Medulla oblongata (tissue), 1 donor: ENCODE measurements at regions not wholly inside any gene's neighbourhood (a gene's known extent, or its start where the extent isn't known, plus 50 kb on each side); places are given as distances from the start of the nearest gene placed in this dataset.

ENCODE experiments used
- DNase-seq: peaks from one replicate; pipeline ENCODE4 v3.0.0-alpha.2; 2015; ENCODE audit errors: extremely low spot score

GRCh38 chr9:106657926-106658325 lies 205.0 kb upstream of the ZNF462 start:
- no peak for DNase-seq

DNA sequence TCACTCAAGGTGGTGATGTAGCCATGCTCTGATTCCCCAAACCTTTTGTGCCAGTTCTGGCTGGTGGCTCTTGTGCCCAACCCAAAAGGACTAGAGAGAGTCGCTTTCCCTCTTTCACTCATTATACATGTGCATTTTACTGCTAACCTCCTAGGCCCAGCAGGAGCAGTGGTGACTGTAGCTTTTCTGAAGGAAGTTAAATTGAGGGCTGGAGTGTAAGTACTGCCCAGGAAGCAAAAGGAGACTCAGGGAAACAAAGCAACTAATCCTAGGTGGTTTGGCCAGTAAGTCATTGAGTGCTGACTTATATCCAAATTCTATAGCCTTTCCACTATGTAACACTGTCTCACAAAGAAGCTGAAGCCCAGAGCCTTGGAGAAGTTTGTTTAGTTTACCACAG lies 194.4 kb upstream of the ZNF462 start:
- no peak for DNase-seq

GRCh38 chr9:106669835-106670234 lies 193.1 kb upstream of the ZNF462 start:
- DNase-seq = no peak

GRCh38 chr9:106670418-106670817 lies 192.5 kb upstream of the ZNF462 start:
- DNase-seq = no peak

GRCh38 chr9:106675780-106676179 lies 187.2 kb upstream of the ZNF462 start:
- no peak for DNase-seq

GRCh38 chr9:106677374-106677773 lies 185.6 kb upstream of the ZNF462 start:
- DNase-seq = no peak

DNA sequence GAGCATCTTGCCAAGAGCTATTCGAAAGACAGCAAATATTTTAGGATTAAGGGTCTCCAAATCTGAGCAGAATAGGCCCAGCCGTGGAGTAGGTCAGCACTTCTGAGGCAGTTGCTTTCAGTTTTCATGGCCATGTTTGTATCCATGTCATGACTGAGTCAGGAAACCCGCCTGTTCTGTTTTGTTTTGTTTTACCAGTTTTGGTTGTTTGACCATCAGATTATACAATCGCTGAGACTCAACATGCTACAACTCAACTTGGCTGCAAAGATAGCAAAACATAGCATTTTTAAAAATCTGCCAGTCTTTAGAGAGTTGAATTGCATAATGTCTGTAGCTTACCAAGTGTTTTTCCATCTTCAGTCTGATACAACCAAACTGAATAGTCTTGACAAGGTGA lies 185.1 kb upstream of the ZNF462 start:
- no peak for DNase-seq

GRCh38 chr9:106678273-106678672 lies 184.7 kb upstream of the ZNF462 start:
- DNase-seq = no peak

GRCh38 chr9:106682420-106682819 lies 180.5 kb upstream of the ZNF462 start:
- DNase-seq = no peak

DNA sequence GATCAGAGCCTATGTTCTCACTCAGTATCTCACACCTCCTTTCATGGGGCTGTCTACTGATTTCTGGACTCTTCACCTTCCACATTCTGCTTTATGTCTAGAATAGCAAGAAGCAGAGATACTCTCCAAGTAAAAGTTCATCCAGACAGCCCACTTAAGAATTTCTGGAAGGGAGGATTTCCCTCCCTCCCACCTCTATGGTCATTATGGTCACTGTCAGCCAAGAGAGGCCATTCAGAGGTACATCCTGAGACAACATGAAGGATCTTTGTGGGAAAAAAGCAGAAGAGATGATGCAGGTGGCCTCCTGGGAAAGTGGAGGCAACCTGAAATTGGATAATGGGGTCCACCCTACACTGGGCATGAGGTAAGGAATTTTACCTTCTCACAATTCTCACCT lies 179.5 kb upstream of the ZNF462 start:
- DNase-seq = no peak

GRCh38 chr9:106684940-106685695 lies 177.8 kb upstream of the ZNF462 start:
- no peak for DNase-seq

GRCh38 chr9:106689089-106689488 lies 173.9 kb upstream of the ZNF462 start:
- DNase-seq = no peak

GRCh38 chr9:106691627-106692026 lies 171.3 kb upstream of the ZNF462 start:
- no peak for DNase-seq

- DNase-seq = no peak
Measured at GRCh38 chr9:106693558-106693957, 169.4 kb upstream of the ZNF462 start.

GRCh38 chr9:106696804-106697203 lies 166.2 kb upstream of the ZNF462 start:
- no peak for DNase-seq

- no peak for DNase-seq
Measured at GRCh38 chr9:106697390-106697749, 165.6 kb upstream of the ZNF462 start.

- peak; percentile 49 for DNase-seq
Measured at GRCh38 chr9:106697750-106698502, 165.0 kb upstream of the ZNF462 start.

- no peak for DNase-seq
Measured at GRCh38 chr9:106700676-106701075, 162.3 kb upstream of the ZNF462 start.

DNA sequence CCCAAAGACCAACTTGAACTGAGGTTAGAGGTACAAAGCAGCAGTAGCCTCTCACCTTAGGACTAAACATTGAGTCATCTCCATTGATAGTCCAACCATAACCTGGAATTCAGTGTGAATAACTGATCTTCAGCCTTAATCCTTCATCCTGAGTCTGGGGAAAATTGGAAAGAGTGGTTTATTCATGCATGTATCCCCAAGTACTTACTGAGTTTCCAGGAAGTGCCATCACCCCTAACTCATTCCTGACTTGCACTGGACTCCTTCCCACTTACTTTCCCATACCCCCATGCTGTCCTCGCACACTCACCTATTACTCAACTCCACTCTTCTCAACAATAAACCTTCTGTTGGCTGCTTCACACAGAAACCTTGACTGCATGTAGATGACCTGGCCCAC lies 161.4 kb upstream of the ZNF462 start:
- DNase-seq = no peak

GRCh38 chr9:106704056-106704615 lies 158.8 kb upstream of the ZNF462 start:
- DNase-seq = no peak

DNA sequence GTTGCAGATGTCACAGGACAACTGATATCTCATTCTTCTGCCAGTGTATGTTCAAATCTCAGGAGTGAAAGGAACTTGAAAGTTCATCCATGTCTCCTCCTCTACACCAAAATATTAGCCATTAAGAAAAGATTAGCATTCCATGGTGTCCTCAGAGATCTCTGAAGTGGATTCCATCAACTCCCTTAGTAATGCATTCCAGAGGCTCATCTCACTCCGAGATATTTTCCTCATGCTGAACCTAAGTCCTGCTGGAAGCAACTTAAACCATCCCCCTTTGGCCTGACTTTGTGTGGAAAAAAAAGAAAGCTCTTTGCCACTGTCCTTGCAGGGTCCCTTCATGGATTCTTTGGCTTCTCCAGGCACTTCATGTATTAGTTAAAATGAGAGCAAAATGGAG lies 155.7 kb upstream of the ZNF462 start:
- no peak for DNase-seq

DNA sequence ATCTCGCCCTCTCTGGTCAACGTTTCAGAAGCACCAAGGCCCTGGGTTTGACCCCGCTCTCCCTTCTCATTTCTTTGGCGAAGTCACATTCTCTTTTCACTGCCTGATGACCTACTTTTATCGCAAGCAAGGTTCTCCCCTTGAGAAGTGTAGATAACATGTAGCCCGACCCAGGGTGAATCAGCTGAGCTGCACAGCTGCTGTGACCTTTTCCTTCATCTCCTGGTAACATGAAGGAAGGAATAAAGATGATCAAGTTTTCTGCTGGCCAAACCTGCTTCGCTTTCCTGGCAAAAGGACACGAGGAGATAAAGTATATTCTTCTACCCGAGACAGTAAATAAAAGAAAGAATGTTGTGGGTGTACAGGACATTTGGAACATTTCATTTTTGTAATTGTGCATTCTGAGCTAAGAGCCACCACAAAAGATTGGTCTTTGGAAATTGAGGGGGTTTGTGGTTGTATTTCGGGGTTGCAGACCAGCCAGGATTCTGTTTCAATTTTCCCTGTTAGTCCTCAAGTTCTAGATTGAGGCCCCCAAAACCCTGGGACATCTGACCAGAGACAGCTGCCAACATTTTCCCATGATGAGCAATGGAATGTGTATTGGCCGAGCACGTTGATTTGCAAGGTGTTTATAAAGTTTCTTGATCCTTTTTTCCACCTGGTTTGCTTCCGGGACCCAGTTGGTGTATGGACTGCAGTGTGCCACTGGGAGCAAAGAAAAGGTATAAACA lies 155.1 kb upstream of the ZNF462 start:
- no peak for DNase-seq
